Calu3 (cell line): ENCODE measurements at regions not wholly inside any gene's neighbourhood (a gene's known extent, or its start where the extent isn't known, plus 50 kb on each side); places are given as distances from the start of the nearest gene placed in this dataset.

ENCODE experiments used
- BruUV-seq: library from RNA; stranded (reverse); fragments of 400-500 nt; replicated peaks from 2 replicates; lab custom pipeline; 2021; lab: Mats Ljungman, UMichigan
- CTCF ChIA-PET: fragments of 300-600 bp; sonication (Branson Sonifier 250); formaldehyde crosslinking; loops from one replicate; lab custom pipeline; 2022; ENCODE audit warnings: antibody characterized with exemption; lab: Charles Lee
- DNase-seq: peaks from one replicate; pipeline ENCODE4 v3.0.0; 2022
- H3K27ac Mint-ChIP-seq: one replicate; pipeline ENCODE4 v1.8.0; 2022; ENCODE audit warnings: mixed read lengths; ENCODE audit not compliant: unreplicated experiment
- H3K27me3 Mint-ChIP-seq: one replicate; pipeline ENCODE4 v1.8.0; 2022; ENCODE audit warnings: mixed read lengths; ENCODE audit not compliant: unreplicated experiment
- H3K36me3 Mint-ChIP-seq: one replicate; pipeline ENCODE4 v1.8.0; 2022; ENCODE audit warnings: mild to moderate bottlenecking, moderate library complexity, mixed read lengths; ENCODE audit not compliant: insufficient read depth, unreplicated experiment
- H3K4me1 Mint-ChIP-seq: one replicate; pipeline ENCODE4 v1.8.0; 2022; ENCODE audit warnings: mild to moderate bottlenecking, low read depth, mixed read lengths; ENCODE audit not compliant: unreplicated experiment
- H3K4me3 Mint-ChIP-seq: one replicate; pipeline ENCODE4 v1.8.0; 2022; ENCODE audit warnings: mild to moderate bottlenecking, low read depth, moderate library complexity, mixed read lengths; ENCODE audit not compliant: unreplicated experiment
- H3K9me3 Mint-ChIP-seq: one replicate; pipeline ENCODE4 v1.8.0; 2022; ENCODE audit warnings: low read depth, mixed read lengths; ENCODE audit not compliant: unreplicated experiment
- intact Hi-C: fragments of 100-400 bp; cut with micrococcal nuclease; formaldehyde crosslinking; loops from one replicate; pipeline ENCODE4 v1.10.0; 2022; ENCODE audit not compliant: unreplicated experiment
- TF ChIP-seq, protein P1 (sequence below): fragments of 200-600 bp; IDR thresholded peaks from one replicate; pipeline ENCODE4 v1.8.0; 2022; ENCODE audit warnings: antibody characterized with exemption; ENCODE audit not compliant: unreplicated experiment

- no peak overlapping the region for H3K27ac Mint-ChIP-seq
Observed at GRCh38 chr2:236717120-236717519, 147.5 kb downstream of the ACKR3 start.

GRCh38 chr2:236717729-236718128 is 148.1 kb downstream of the ACKR3 start:
- no peaks in the 10 kb centered on the region for H3K9me3 Mint-ChIP-seq
- no peak overlapping the region for H3K27ac Mint-ChIP-seq
- H3K36me3 Mint-ChIP-seq = no peaks in the 10 kb centered on the region
- no peak for DNase-seq
- H3K27me3 Mint-ChIP-seq = peaks cover 21% of the 10 kb centered on the region
- H3K4me3 Mint-ChIP-seq = no peak overlapping the region
- no TSS peak for BruUV-seq
- intact Hi-C loops = no loop called here
- TF ChIP-seq, protein P1, sequence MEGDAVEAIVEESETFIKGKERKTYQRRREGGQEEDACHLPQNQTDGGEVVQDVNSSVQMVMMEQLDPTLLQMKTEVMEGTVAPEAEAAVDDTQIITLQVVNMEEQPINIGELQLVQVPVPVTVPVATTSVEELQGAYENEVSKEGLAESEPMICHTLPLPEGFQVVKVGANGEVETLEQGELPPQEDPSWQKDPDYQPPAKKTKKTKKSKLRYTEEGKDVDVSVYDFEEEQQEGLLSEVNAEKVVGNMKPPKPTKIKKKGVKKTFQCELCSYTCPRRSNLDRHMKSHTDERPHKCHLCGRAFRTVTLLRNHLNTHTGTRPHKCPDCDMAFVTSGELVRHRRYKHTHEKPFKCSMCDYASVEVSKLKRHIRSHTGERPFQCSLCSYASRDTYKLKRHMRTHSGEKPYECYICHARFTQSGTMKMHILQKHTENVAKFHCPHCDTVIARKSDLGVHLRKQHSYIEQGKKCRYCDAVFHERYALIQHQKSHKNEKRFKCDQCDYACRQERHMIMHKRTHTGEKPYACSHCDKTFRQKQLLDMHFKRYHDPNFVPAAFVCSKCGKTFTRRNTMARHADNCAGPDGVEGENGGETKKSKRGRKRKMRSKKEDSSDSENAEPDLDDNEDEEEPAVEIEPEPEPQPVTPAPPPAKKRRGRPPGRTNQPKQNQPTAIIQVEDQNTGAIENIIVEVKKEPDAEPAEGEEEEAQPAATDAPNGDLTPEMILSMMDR = no peak
- no peaks in the 10 kb centered on the region for H3K4me1 Mint-ChIP-seq
- CTCF ChIA-PET = no interaction called here

More at GRCh38 chr2:236717120-236717519, 147.5 kb downstream of the ACKR3 start:
- DNase-seq = no peak
- intact Hi-C loops = no loop called here
- no peak overlapping the region for H3K4me3 Mint-ChIP-seq
- peaks cover 21% of the 10 kb centered on the region for H3K27me3 Mint-ChIP-seq
- CTCF ChIA-PET = no interaction called here
- H3K4me1 Mint-ChIP-seq = no peaks in the 10 kb centered on the region
- H3K36me3 Mint-ChIP-seq = no peaks in the 10 kb centered on the region
- no peaks in the 10 kb centered on the region for H3K9me3 Mint-ChIP-seq
- TF ChIP-seq, protein P1 = no peak
- BruUV-seq = no TSS peak

DNA sequence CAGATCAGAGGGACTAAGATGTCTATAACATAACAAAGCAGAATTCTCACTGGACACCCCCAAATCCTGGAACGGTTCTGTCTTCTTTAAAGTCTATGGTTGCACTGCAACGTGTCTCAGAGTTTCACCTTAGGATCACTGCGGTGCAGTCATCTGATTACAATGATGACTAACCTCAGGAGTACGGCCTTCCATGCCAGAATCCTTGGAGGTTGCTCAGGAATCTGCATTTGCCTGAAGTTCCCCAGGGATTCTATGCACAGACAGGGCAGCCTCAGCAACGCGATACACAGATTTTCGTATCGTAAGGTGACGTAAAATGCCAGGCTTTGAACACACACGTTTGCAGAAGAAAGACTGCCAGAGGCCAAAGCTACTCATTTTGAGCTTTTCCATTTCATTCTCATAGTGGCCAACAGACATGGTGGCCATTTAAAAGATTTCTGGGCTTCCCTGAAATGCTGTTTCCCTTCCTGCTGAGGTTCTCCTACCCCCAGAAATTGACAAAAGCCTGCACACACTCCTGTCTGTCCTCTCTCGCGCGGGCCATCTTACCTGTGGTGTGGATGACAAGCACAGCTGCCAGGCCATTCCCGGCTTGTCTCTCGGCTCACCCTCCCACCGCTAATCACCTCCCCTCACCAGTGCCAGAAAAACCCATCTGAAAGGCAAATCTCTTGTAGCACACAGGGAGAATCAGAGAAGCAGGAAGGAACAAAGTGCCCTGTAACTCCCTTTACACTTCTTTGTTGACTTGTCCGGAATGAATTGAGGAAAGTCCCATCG is 148.8 kb downstream of the ACKR3 start:
- H3K36me3 Mint-ChIP-seq = no peaks in the 10 kb centered on the region
- CTCF ChIA-PET = no interaction called here
- no peak overlapping the region for H3K27ac Mint-ChIP-seq
- no TSS peak for BruUV-seq
- no peak for DNase-seq
- H3K4me3 Mint-ChIP-seq = no peak overlapping the region
- TF ChIP-seq, protein P1 = no peak
- intact Hi-C loops = no loop called here
- no peaks in the 10 kb centered on the region for H3K9me3 Mint-ChIP-seq
- no peaks in the 10 kb centered on the region for H3K4me1 Mint-ChIP-seq
- peaks cover 21% of the 10 kb centered on the region for H3K27me3 Mint-ChIP-seq

DNA sequence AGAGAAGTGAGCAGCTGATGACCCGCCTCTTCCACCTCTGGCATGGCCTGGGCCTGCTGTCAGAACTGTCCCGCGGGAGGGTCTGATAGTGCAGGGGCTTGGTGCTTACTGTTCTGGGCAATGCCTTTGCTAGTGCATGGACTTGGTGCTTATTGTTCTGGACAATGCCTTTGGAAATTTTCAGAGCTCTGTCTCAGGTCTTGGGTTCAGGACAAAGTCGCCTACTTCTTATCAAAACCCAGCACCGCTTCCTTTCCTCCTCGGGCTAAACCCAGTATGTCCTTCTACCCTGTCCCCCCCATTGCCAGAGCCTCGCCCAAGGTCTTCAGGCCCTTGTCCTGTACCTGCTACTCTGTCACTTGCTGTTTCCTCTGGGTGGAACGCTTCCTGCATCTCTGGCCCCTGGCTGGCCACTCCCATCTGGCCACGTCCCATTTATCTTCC is 149.6 kb downstream of the ACKR3 start:
- CTCF ChIA-PET = no interaction called here
- no TSS peak for BruUV-seq
- TF ChIP-seq, protein P1 = no peak
- H3K9me3 Mint-ChIP-seq = no peaks in the 10 kb centered on the region
- no peaks in the 10 kb centered on the region for H3K4me1 Mint-ChIP-seq
- peaks cover 21% of the 10 kb centered on the region for H3K27me3 Mint-ChIP-seq
- no peaks in the 10 kb centered on the region for H3K36me3 Mint-ChIP-seq
- intact Hi-C loops = no loop called here
- DNase-seq = no peak
- H3K27ac Mint-ChIP-seq = no peak overlapping the region
- no peak overlapping the region for H3K4me3 Mint-ChIP-seq
